K562 (cell line): ENCODE measurements at regions not wholly inside any gene's neighbourhood (a gene's known extent, or its start where the extent isn't known, plus 50 kb on each side); places are given as distances from the start of the nearest gene placed in this dataset.

Experiments used
- ATAC-seq: fragments of 200-7000 bp; cut with Tn5 transposase; 3 replicates; pipeline ENCODE4 v1.9.1; 2020; ENCODE audit warnings: moderate library complexity
- BruUV-seq: library from RNA; stranded (reverse); fragments of 400-500 nt; replicated peaks from 2 replicates; lab custom pipeline; 2021; lab: Mats Ljungman, UMichigan
- CTCF ChIA-PET: fragments of 300-600 bp; formaldehyde crosslinking; extraction: SDS; loops from one replicate; lab custom pipeline; 2021; ENCODE audit warnings: low intra/inter-chr PET ratio; lab: Yijun Ruan, JAX
- POLR2A ChIA-PET: fragments of 300-600, 350-650 bp; sonication (Branson Sonifier 250); formaldehyde crosslinking; extraction: SDS; loops from one replicate; lab custom pipeline; 2021; ENCODE audit warnings: antibody characterized with exemption, inconsistent platforms; lab: Yijun Ruan, JAX
- DNase-seq, 4 experiments: peaks; one replicate each; pipeline versions ENCODE4 v3.0.0 to v3.0.0-alpha.2; 2011 to 2018; ENCODE audit warnings: low spot score in 3 of 4, mixed read lengths in 3 of 4; ENCODE audit errors: extremely low read depth in 1 of 4
- FAIRE-seq: peaks from 2 replicates; lab custom pipeline; 2011; peaks lifted over from hg19 to GRCh38; lab: Jason Lieb, UNC
- H2AFZ ChIP-seq: 2 replicates; pipeline ENCODE4 v1.6.0; 2011; ENCODE audit warnings: low read depth, low read length, control low read depth, inconsistent platforms
- H3K27ac ChIP-seq: fragments of 200-600 bp; 3 replicates; pipeline ENCODE4 v1.8.0; 2011; ENCODE audit warnings: low read depth, mild to moderate bottlenecking, control low read depth, inconsistent platforms, low read length, moderate library complexity, mixed read lengths; ENCODE audit errors: extremely low read depth
- H3K27me3 ChIP-seq, 2 experiments: fragments of 300-600 bp in 1 of 2; 2 replicates in 1 of 2; 3 replicates in 1 of 2; pipeline versions ENCODE4 v1.6.0 to v1.8.0; 2011; ENCODE audit warnings: inconsistent platforms in 2 of 2, low read length in 2 of 2, mild to moderate bottlenecking in 1 of 2, mixed read lengths in 1 of 2, moderate library complexity in 1 of 2; ENCODE audit not compliant: control insufficient read depth in 2 of 2, insufficient read depth in 2 of 2
- H3K36me3 ChIP-seq: fragments of 300-600 bp; 3 replicates; pipeline ENCODE4 v1.8.0; 2011; ENCODE audit warnings: mild to moderate bottlenecking, low read length, inconsistent platforms; ENCODE audit not compliant: control insufficient read depth, insufficient read depth
- H3K4me1 ChIP-seq, 2 experiments: fragments of 200-600 bp in 1 of 2; replicated peaks in 1 of 2; 2 replicates in 1 of 2; 3 replicates in 1 of 2; pipeline versions ENCODE4 v1.5.1 to v1.8.0; 2011; ENCODE audit warnings: inconsistent platforms in 2 of 2, low read length in 2 of 2, mild to moderate bottlenecking in 1 of 2, mixed read lengths in 1 of 2, moderate library complexity in 1 of 2; ENCODE audit not compliant: control insufficient read depth in 2 of 2, insufficient read depth in 2 of 2
- H3K4me2 ChIP-seq: 2 replicates; pipeline ENCODE4 v1.6.1; 2011; ENCODE audit warnings: low read length, control low read depth, inconsistent platforms, mixed read lengths; ENCODE audit not compliant: insufficient read depth
- H3K4me3 ChIP-seq: fragments of 200-600 bp; sonication (generic), shearing (Covaris generic); 2 replicates; pipeline ENCODE4 v1.5.1; 2016; ENCODE audit warnings: control low read depth, inconsistent platforms
- H3K79me2 ChIP-seq: fragments of 200-600 bp; 3 replicates; pipeline ENCODE4 v1.8.0; 2011; ENCODE audit warnings: low read length, inconsistent platforms; ENCODE audit not compliant: control insufficient read depth, insufficient read depth
- H3K9ac ChIP-seq, 2 experiments: 2 replicates each; pipeline versions ENCODE4 v1.6.0 to v1.6.1; 2011; ENCODE audit warnings: low read depth in 2 of 2, low read length in 2 of 2, control low read depth in 1 of 2, inconsistent platforms in 1 of 2, mild to moderate bottlenecking in 1 of 2, mixed read lengths in 1 of 2; ENCODE audit not compliant: insufficient read depth in 1 of 2
- H3K9me1 ChIP-seq: one replicate; pipeline ENCODE4 v1.6.0; 2011; ENCODE audit warnings: inconsistent platforms, mild to moderate bottlenecking, low read length, moderate library complexity; ENCODE audit not compliant: control insufficient read depth, insufficient read depth
- H3K9me3 ChIP-seq: replicated peaks from 2 replicates; pipeline ENCODE4 v1.5.1; 2011; ENCODE audit warnings: low read depth, low read length, inconsistent platforms; ENCODE audit not compliant: control insufficient read depth, insufficient read depth
- H4K20me1 ChIP-seq: replicated peaks from 2 replicates; pipeline ENCODE4 v1.6.1; 2011; ENCODE audit warnings: low read length, inconsistent platforms, mixed read lengths; ENCODE audit not compliant: control insufficient read depth, insufficient read depth
- BRD9 ChIP-seq: fragments of 450-650 bp; IDR thresholded peaks from 2 replicates; pipeline ENCODE4 v1.6.1; 2018; ENCODE audit warnings: low read depth; ENCODE audit not compliant: partially characterized antibody
- BRF1 ChIP-seq: IDR thresholded peaks from 3 replicates; pipeline ENCODE4 v1.6.1; 2011; ENCODE audit warnings: borderline replicate concordance, mild to moderate bottlenecking; ENCODE audit not compliant: insufficient read length; ENCODE audit errors: extremely low read depth
- ELF4 ChIP-seq: fragments of 450-650 bp; formaldehyde crosslinking; IDR thresholded peaks from 2 replicates; pipeline ENCODE4 v1.4.0; 2022; ENCODE audit warnings: missing genetic modification characterization
- GABPA ChIP-seq: fragments of 200-800 bp; sonication (Bioruptor generic); conservative IDR thresholded peaks from 2 replicates; pipeline ENCODE4 v1.6.1; 2016; ENCODE audit warnings: low read depth, missing genetic modification characterization, missing compliant biosample characterization
- HDAC3 ChIP-seq: fragments of 450-650 bp; IDR thresholded peaks from 2 replicates; pipeline ENCODE4 v1.6.1; 2018; ENCODE audit warnings: borderline replicate concordance, mild to moderate bottlenecking, moderate library complexity; ENCODE audit not compliant: partially characterized antibody
- ILK ChIP-seq: fragments of 450-650 bp; IDR thresholded peaks from 2 replicates; pipeline ENCODE4 v1.6.1; 2016; ENCODE audit warnings: missing genetic modification characterization, low read depth, mild to moderate bottlenecking, missing compliant biosample characterization, moderate library complexity, borderline replicate concordance
- MTA2 ChIP-seq: fragments of 450-650 bp; IDR thresholded peaks from 2 replicates; pipeline ENCODE4 v1.6.1; 2016; ENCODE audit warnings: low read depth
- NCOA6 ChIP-seq: fragments of 450-650 bp; IDR thresholded peaks from 2 replicates; pipeline ENCODE4 v1.6.1; 2017; ENCODE audit warnings: mild to moderate bottlenecking
- PCBP2 ChIP-seq: fragments of 200-400 bp; formaldehyde crosslinking; IDR thresholded peaks from 2 replicates; pipeline ENCODE4 v1.6.1; 2018; ENCODE audit warnings: low read length, low read depth, mild to moderate bottlenecking, moderate library complexity; ENCODE audit not compliant: poor library complexity, severe bottlenecking
- PHB ChIP-seq: fragments of 250-450 bp; sonication (Bioruptor Pico); IDR thresholded peaks from 2 replicates; pipeline ENCODE4 v1.5.0; 2021
- PHB2 ChIP-seq: fragments of 450-650 bp; IDR thresholded peaks from 2 replicates; pipeline ENCODE4 v1.6.1; 2017; ENCODE audit warnings: low read depth
- RCOR1 ChIP-seq, 2 experiments: IDR thresholded peaks; 2 replicates each; pipeline ENCODE4 v1.6.1; 2012; ENCODE audit warnings: low read depth in 2 of 2, low read length in 2 of 2, borderline replicate concordance in 1 of 2, improper control_type of control experiment in 1 of 2
- SAFB ChIP-seq: fragments of 200-400 bp; formaldehyde crosslinking; IDR thresholded peaks from 2 replicates; pipeline ENCODE4 v1.6.1; 2017; ENCODE audit warnings: low read depth, low read length, borderline replicate concordance
- STAG1 ChIP-seq: sonication (generic); formaldehyde crosslinking; IDR thresholded peaks from 2 replicates; pipeline ENCODE4 v1.5.0; 2020; ENCODE audit warnings: missing genetic modification reagents, borderline replicate concordance
- TCF3 ChIP-seq: sonication (generic); formaldehyde crosslinking; IDR thresholded peaks from 2 replicates; pipeline ENCODE4 v1.4.0; 2020; ENCODE audit warnings: mild to moderate bottlenecking, missing genetic modification reagents
- ZBTB17 ChIP-seq: fragments of 450-650 bp; formaldehyde crosslinking; IDR thresholded peaks from 2 replicates; pipeline ENCODE4 v1.4.0; 2020; ENCODE audit warnings: mild to moderate bottlenecking
- ZNF134 ChIP-seq: fragments of 250-450 bp; sonication (Bioruptor Pico); conservative IDR thresholded peaks from 2 replicates; pipeline ENCODE4 v1.4.0; 2020
- ZNF583 ChIP-seq: fragments of 250-450 bp; sonication (Bioruptor Pico); IDR thresholded peaks from 2 replicates; pipeline ENCODE4 v1.4.0; 2020
- WGBS: fragments of 100-300 bp; shearing (Covaris generic); methylation state at CpG from one replicate; pipeline ENCODE4 v1.1.6; 2016; ENCODE audit warnings: low coverage, mixed read lengths; ENCODE audit not compliant: insufficient coverage; ENCODE audit errors: missing lambda C conversion rate; 5-methylcytosine and 5-hydroxymethylcytosine counted together
- in situ Hi-C: fragments of 300-500 bp; cut with MboI; formaldehyde crosslinking; loops from 4 replicates; pipeline ENCODE4 v1.15.0; 2018; ENCODE audit warnings: inconsistent platforms, mixed read lengths
- intact Hi-C: fragments of 100-400 bp; cut with micrococcal nuclease; formaldehyde crosslinking; loops from 2 replicates; pipeline ENCODE4 v1.14.2; 2022
- TF ChIP-seq, protein P1 (sequence below), 2 experiments: fragments of 450-650 bp in 1 of 2; sonication (generic) in 1 of 2; formaldehyde crosslinking; conservative IDR thresholded peaks; 2 replicates each; pipeline versions ENCODE4 v1.4.0 to v1.8.1; 2020 to 2022; ENCODE audit warnings: mild to moderate bottlenecking in 1 of 2, missing genetic modification reagents in 1 of 2
- TF ChIP-seq, protein P2 (sequence below), 3 experiments: fragments of 200-800 bp in 1 of 3; sonication (Bioruptor generic) in 1 of 3; sonication (generic) in 1 of 3; formaldehyde crosslinking in 1 of 3; IDR thresholded peaks; 2 replicates each; pipeline versions ENCODE4 v1.6.1 to v1.8.0; 2016 to 2022; ENCODE audit warnings: mild to moderate bottlenecking in 2 of 3, missing compliant biosample characterization in 2 of 3, missing genetic modification characterization in 2 of 3, missing genetic modification reagents in 1 of 3

DNA sequence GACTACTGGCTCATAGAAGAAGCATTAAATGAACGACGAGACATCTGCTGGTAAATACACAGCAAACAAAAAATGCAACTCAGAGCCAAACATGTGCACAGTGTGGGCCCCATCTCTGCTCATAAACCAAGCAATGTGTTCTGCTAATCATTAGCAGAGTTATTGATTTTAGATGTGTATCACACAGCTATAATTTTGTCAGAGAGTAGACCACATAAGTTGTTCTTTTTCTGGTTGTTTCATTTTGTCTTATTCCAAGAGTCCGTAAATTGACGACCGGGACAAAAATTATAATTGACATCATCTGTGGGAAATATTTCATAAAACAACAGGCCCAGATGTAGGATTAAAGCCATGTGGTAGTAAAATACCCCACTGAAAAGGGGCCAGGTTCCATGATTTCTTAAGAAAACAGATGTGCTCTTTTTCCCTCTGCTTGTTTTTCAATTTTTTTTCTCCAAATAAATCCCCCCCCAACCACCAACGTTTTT, 423.6 kb downstream of the HAO1 start (continued):
- TF ChIP-seq, protein P1, sequence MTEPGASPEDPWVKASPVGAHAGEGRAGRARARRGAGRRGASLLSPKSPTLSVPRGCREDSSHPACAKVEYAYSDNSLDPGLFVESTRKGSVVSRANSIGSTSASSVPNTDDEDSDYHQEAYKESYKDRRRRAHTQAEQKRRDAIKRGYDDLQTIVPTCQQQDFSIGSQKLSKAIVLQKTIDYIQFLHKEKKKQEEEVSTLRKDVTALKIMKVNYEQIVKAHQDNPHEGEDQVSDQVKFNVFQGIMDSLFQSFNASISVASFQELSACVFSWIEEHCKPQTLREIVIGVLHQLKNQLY (CRISPR knock-in tag; conservative IDR thresholded peaks at IDR 0.05), result no peak
- TF ChIP-seq, all 486 proteins: peak for 0

DNA sequence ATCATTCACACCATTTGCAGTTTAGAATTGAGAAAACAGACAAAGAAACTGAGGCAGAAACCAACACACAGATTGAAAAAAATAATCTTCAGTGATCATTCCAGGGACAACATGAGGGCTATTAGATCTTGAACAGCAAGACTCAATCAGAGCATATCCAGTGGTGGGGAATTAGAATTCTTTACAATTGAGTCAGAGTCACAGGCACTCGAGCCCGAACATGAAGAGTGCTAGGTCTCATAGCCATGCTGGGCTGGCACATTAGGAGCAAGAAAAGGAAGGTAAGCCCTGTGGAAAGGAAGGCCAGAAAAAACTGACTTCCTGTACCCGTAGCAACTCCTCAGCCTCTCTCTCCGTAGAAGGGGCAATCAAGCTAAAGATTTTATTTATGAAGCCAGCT, 419.9 kb downstream of the HAO1 start:
- no peaks in the 10 kb centered on the region for H3K9me1 ChIP-seq
- no peaks in the 10 kb centered on the region for H3K27me3 ChIP-seq
- CTCF ChIA-PET, result no interaction called here
- POLR2A ChIA-PET, result no interaction called here
- ATAC-seq, result no peak
- H3K79me2 ChIP-seq, result no peaks in the 10 kb centered on the region
- H3K4me3 ChIP-seq, result no peak overlapping the region
- DNase-seq, result no peak
- no peak overlapping the region for H3K4me2 ChIP-seq
- BruUV-seq, result no TSS peak
- no peaks in the 10 kb centered on the region for H3K4me1 ChIP-seq
- H3K9ac ChIP-seq, result no peak overlapping the region
- H4K20me1 ChIP-seq, result no peaks in the 10 kb centered on the region
- H3K27ac ChIP-seq, result no peak overlapping the region
- TF ChIP-seq, protein P2, sequence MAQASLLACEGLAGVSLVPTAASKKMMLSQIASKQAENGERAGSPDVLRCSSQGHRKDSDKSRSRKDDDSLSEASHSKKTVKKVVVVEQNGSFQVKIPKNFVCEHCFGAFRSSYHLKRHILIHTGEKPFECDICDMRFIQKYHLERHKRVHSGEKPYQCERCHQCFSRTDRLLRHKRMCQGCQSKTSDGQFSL (CRISPR knock-in tag; IDR thresholded peaks at IDR 0.05), result no peak
- TF ChIP-seq, protein P2 (tag; IDR thresholded peaks at IDR 0.05), result no peak
- no peak for TF ChIP-seq NCOA6
- TF ChIP-seq STAG1 (CRISPR knock-in tag), result no peak
- TF ChIP-seq HDAC3, result no peak
- TF ChIP-seq SAFB, result no peak
- TF ChIP-seq BRD9, result no peak
- no peak for TF ChIP-seq PHB2
- no peak for TF ChIP-seq ZNF134 (CRISPR knock-in tag)
- TF ChIP-seq RCOR1 (IDR thresholded peaks at IDR 0.05; ENCODE audit: borderline replicate concordance in 1 of 2, low read depth in 2 of 2, low read length in 2 of 2), result no peak
- no peak for TF ChIP-seq ELF4
- no peak for TF ChIP-seq ZNF583
- TF ChIP-seq ZBTB17 (CRISPR knock-in tag), result no peak
- no peak for TF ChIP-seq ILK (tag)
- no peak for TF ChIP-seq MTA2
- TF ChIP-seq TCF3 (CRISPR knock-in tag), result no peak
- no peak for TF ChIP-seq PCBP2
- TF ChIP-seq PHB (CRISPR knock-in tag), result no peak
- no peak for TF ChIP-seq GABPA
- TF ChIP-seq BRF1, result no peak
- intact Hi-C loops, result no loop called here
- FAIRE-seq, result no peak
- H3K36me3 ChIP-seq, result no peaks in the 10 kb centered on the region
- 0% methylated on average over 2 of the region's 4 CpGs for WGBS
- no peak overlapping the region for H2AFZ ChIP-seq
- in situ Hi-C loops, result no loop called here
- no peaks in the 10 kb centered on the region for H3K9me3 ChIP-seq
